ENCODE measurements at regions not wholly inside any gene's neighbourhood (a gene's known extent, or its start where the extent isn't known, plus 50 kb on each side); places are given as distances from the start of the nearest gene placed in this dataset.

DNA sequence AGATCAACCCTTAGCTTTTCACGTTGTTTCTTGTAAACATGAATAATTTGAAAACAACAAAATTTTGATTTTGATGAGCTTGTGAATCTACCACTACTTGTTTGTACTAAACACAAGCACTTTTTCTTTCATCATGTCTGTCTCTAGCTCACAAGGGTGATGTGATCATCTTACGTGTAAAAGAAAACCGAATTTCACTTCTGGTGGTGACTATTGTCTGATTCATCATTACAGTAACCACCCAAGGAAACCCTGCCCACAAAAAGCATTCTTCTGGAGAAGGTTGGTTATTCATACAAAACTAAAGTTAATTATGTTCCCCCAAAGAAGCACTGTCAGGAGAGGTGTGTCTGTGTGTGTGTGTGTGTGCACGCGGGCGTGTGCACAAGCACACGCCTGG lies 285.4 kb downstream of the ZNF516 start:
- DNase-seq: no peak
- Mint-ChIP-seq H3K4me3 (no peak overlapping the region), H3K27ac (no peak overlapping the region), H3K36me3 (no peaks in the 10 kb centered on the region), H3K4me1 (ENCODE audit: low read depth) (peaks cover 5% of the 10 kb centered on the region), H3K27me3 (peaks cover 13% of the 10 kb centered on the region), H3K9me3 (no peaks in the 10 kb centered on the region)
- ChIA-PET POLR2A (no interaction called here), CTCF (no interaction called here)
- intact Hi-C loops (cut with micrococcal nuclease): no loop called here

DNA sequence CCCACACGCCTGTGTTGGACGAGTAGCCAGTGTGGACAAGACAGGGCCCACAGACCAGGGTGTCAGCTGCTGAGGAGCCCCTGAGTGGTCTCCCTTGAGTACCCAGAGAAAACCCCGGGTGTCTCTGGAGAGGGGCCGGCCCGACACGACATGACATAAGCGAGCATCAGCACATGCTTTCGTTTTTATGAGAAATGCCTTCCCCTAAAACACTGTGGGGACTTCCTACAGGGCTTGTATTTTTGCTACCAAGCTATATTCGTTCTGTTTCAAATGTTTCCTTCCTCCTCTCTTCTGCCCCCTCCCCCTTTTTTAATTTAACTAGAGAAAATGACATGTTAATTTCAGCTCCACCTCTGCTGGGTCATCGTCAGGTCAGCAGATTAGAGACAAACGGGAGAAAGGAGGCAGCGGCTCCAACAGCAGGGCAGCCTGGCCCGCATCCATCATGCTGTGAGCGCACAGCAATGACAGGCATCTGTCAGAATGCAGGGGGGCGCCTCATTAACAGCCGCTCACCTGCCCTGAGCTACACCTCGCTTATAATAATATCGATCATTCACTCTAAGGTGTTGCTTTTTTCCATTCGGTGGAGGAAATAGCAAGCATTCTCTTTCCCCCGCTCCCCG lies 286.2 kb downstream of the ZNF516 start:
- no peaks in the 10 kb centered on the region for H3K36me3 Mint-ChIP-seq
- intact Hi-C loops (cut with micrococcal nuclease): no loop called here
- H3K27ac Mint-ChIP-seq: no peak overlapping the region
- peaks cover 13% of the 10 kb centered on the region for H3K27me3 Mint-ChIP-seq
- peaks cover 5% of the 10 kb centered on the region for H3K4me1 Mint-ChIP-seq (ENCODE audit: low read depth)
- H3K9me3 Mint-ChIP-seq: no peaks in the 10 kb centered on the region
- H3K4me3 Mint-ChIP-seq: no peak overlapping the region
- ChIA-PET CTCF (no interaction called here), POLR2A (no interaction called here)
- no peak for DNase-seq

DNA sequence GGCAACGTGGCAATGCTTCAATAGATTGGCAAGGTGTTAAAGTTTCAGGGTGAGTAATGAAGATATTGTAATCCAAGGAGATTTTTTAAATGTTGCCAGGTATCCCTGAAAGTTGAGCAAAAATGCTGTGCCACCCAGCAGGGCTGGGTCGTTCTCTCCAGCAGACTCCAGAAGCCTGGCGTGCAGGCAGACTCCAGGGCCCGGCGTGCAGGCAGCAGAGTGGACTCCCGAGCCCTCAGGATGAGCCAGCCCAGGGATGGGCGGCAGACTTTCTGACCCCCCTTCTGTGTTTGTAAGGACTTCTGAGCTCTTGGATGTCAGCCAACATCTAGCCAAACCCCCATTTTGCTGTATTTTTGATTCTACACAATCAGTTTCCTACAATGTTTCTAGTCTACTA lies 289.1 kb downstream of the ZNF516 start:
- H3K9me3 Mint-ChIP-seq: no peaks in the 10 kb centered on the region
- intact Hi-C loops (cut with micrococcal nuclease): no loop called here
- peaks cover 15% of the 10 kb centered on the region for H3K27me3 Mint-ChIP-seq
- no peaks in the 10 kb centered on the region for H3K36me3 Mint-ChIP-seq
- POLR2A ChIA-PET: no interaction called here
- DNase-seq: no peak
- H3K4me1 Mint-ChIP-seq (ENCODE audit: low read depth): peaks cover 5% of the 10 kb centered on the region
- CTCF ChIA-PET: no interaction called here
- H3K27ac Mint-ChIP-seq: no peak overlapping the region
- no peak overlapping the region for H3K4me3 Mint-ChIP-seq

- intact Hi-C loops (cut with micrococcal nuclease): no loop called here
- no peak overlapping the region for H3K27ac Mint-ChIP-seq
- H3K27me3 Mint-ChIP-seq: peaks cover 11% of the 10 kb centered on the region
- ChIA-PET CTCF (no interaction called here), POLR2A (no interaction called here)
- no peak for DNase-seq
- no peaks in the 10 kb centered on the region for H3K9me3 Mint-ChIP-seq
- H3K4me3 Mint-ChIP-seq: no peak overlapping the region
- no peaks in the 10 kb centered on the region for H3K36me3 Mint-ChIP-seq
- no peaks in the 10 kb centered on the region for H3K4me1 Mint-ChIP-seq (ENCODE audit: low read depth)
Measured at GRCh38 chr18:76203552-76203951, 291.5 kb downstream of the ZNF516 start.

DNA sequence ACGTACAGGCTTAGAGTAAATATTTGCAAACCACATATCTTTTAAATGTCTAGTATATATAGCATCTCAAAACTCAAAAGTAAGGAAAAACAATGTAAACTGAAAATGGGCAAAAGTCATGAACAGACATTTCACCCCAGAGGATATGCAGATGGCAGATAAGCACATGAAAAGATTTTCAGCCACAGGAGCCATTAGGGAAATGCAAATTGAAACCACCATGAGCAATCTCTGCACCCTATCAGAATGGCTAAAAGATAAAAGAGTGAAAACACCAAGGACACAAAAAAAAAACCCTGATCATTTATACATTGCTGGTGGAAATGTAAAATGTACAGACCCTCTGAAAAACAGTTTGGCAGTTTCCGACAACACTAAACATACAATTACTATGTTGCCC lies 292.7 kb downstream of the ZNF516 start:
- Mint-ChIP-seq H3K4me1 (ENCODE audit: low read depth) (no peaks in the 10 kb centered on the region), H3K27ac (no peak overlapping the region), H3K4me3 (no peak overlapping the region), H3K36me3 (no peaks in the 10 kb centered on the region), H3K27me3 (peaks cover 13% of the 10 kb centered on the region), H3K9me3 (no peaks in the 10 kb centered on the region)
- no peak for DNase-seq
- intact Hi-C loops (cut with micrococcal nuclease): no loop called here
- POLR2A ChIA-PET: no interaction called here
- CTCF ChIA-PET: no interaction called here

DNA sequence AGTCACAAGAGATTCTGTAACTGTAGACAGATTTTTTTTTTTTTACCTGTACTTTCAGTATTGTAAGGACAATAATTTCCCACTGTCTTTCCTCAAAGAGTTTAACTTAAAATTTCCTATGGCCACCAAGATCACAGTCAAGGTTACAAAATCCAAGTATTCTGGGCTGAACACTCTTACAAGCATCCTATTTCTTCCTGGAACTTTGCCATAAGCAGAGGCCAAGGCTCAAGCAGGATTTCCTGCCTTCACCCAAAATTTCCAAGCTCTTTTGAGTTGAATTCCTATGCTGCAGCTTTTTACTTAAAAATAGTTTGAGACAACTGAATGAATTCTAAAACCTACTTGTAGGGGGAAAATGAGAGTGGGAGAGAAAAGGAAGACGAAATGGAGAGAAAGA lies 299.4 kb downstream of the ZNF516 start:
- intact Hi-C loops (cut with micrococcal nuclease): no loop called here
- Mint-ChIP-seq H3K9me3 (no peaks in the 10 kb centered on the region), H3K27ac (no peak overlapping the region), H3K4me1 (ENCODE audit: low read depth) (no peaks in the 10 kb centered on the region), H3K4me3 (no peak overlapping the region), H3K36me3 (no peaks in the 10 kb centered on the region), H3K27me3 (peaks cover 13% of the 10 kb centered on the region)
- no peak for DNase-seq
- ChIA-PET POLR2A (no interaction called here), CTCF (no interaction called here)

- Mint-ChIP-seq H3K4me3 (no peak overlapping the region), H3K36me3 (no peaks in the 10 kb centered on the region), H3K27me3 (peaks cover 5% of the 10 kb centered on the region), H3K27ac (no peak overlapping the region), H3K9me3 (peaks cover 4% of the 10 kb centered on the region), H3K4me1 (ENCODE audit: low read depth) (no peaks in the 10 kb centered on the region)
- ChIA-PET POLR2A (no interaction called here), CTCF (no interaction called here)
- intact Hi-C loops (cut with micrococcal nuclease): no loop called here
- no peak for DNase-seq
Measured at GRCh38 chr18:76188097-76188496, 306.9 kb downstream of the ZNF516 start.

DNA sequence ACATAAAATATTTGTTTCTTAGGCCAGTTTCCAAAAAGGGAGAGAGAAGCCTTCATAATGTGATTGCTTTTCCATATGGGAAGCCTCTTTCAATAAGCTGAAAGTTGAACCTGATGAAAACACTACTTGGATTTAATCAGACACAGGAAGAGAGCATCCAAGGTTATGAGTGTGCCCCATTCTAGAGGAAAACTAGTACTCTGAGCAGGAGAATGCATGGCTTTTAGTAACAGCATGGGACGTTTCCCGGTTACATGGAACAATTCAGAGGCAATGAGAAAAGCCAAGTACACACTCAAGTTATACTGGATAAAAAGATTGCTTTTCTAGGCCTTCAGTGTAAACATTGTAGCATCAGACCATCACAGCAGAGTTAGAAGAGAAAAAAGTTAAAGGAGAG lies 315.8 kb downstream of the ZNF516 start:
- Mint-ChIP-seq H3K4me3 (no peak overlapping the region), H3K9me3 (no peaks in the 10 kb centered on the region), H3K27me3 (no peaks in the 10 kb centered on the region), H3K36me3 (no peaks in the 10 kb centered on the region), H3K27ac (no peak overlapping the region), H3K4me1 (ENCODE audit: low read depth) (no peaks in the 10 kb centered on the region)
- POLR2A ChIA-PET: no interaction called here
- CTCF ChIA-PET: no interaction called here
- DNase-seq: no peak
- intact Hi-C loops (cut with micrococcal nuclease): no loop called here

DNA sequence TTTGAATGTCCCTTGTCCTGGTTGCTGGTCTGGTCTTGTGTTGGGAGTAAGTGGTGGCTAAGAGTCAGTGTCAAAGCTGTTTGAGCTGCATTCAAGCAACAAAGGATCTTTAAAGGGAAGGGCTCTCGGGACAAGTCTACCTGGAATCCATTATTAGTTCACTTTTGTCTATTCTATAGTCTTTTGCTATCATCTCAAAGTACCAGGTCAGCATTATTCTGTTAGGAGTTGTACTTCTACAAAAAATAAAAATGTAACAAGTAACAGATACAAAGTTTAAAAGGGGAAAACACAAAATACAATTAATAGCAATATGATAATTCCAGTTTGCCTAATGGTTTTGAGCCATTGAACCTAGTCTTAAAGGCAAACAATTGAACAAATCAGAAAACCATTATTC lies 317.9 kb downstream of the ZNF516 start:
- Mint-ChIP-seq H3K36me3 (no peaks in the 10 kb centered on the region), H3K4me3 (no peak overlapping the region), H3K27ac (no peak overlapping the region), H3K27me3 (no peaks in the 10 kb centered on the region), H3K9me3 (no peaks in the 10 kb centered on the region), H3K4me1 (ENCODE audit: low read depth) (no peaks in the 10 kb centered on the region)
- CTCF ChIA-PET: no interaction called here
- intact Hi-C loops (cut with micrococcal nuclease): no loop called here
- no peak for DNase-seq
- POLR2A ChIA-PET: no interaction called here

GRCh38 chr18:76174451-76174850 lies 320.6 kb downstream of the ZNF516 start:
- Mint-ChIP-seq H3K4me3 (no peak overlapping the region), H3K9me3 (no peaks in the 10 kb centered on the region), H3K36me3 (no peaks in the 10 kb centered on the region), H3K27me3 (no peaks in the 10 kb centered on the region), H3K4me1 (ENCODE audit: low read depth) (no peaks in the 10 kb centered on the region), H3K27ac (no peak overlapping the region)
- intact Hi-C loops (cut with micrococcal nuclease): no loop called here
- DNase-seq: no peak
- POLR2A ChIA-PET: no interaction called here
- CTCF ChIA-PET: no interaction called here

DNA sequence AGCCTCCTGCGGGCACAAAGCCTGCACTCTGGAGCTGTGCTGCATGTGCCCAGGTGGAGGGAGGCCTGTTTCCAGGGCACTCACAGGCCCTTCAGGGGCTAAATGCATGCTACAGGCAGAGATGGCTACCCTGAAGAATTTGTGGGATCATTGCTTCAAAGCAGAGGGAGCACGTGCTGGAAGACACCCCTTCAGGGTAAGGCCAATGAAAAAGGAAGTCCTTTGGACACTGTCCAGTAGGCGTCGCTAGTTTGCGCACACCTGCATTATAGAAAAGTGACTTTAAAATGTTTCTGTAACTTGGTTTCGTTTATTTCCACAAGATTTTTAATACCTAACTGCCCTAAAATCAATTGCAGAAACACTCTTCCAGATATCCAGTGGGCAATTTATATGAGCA lies 325.3 kb downstream of the ZNF516 start:
- no peak for DNase-seq
- Mint-ChIP-seq H3K27ac (no peak overlapping the region), H3K4me3 (no peak overlapping the region), H3K4me1 (ENCODE audit: low read depth) (no peaks in the 10 kb centered on the region), H3K9me3 (no peaks in the 10 kb centered on the region), H3K36me3 (no peaks in the 10 kb centered on the region), H3K27me3 (peaks cover 4% of the 10 kb centered on the region)
- POLR2A ChIA-PET: no interaction called here
- CTCF ChIA-PET: no interaction called here
- intact Hi-C loops (cut with micrococcal nuclease): no loop called here

DNA sequence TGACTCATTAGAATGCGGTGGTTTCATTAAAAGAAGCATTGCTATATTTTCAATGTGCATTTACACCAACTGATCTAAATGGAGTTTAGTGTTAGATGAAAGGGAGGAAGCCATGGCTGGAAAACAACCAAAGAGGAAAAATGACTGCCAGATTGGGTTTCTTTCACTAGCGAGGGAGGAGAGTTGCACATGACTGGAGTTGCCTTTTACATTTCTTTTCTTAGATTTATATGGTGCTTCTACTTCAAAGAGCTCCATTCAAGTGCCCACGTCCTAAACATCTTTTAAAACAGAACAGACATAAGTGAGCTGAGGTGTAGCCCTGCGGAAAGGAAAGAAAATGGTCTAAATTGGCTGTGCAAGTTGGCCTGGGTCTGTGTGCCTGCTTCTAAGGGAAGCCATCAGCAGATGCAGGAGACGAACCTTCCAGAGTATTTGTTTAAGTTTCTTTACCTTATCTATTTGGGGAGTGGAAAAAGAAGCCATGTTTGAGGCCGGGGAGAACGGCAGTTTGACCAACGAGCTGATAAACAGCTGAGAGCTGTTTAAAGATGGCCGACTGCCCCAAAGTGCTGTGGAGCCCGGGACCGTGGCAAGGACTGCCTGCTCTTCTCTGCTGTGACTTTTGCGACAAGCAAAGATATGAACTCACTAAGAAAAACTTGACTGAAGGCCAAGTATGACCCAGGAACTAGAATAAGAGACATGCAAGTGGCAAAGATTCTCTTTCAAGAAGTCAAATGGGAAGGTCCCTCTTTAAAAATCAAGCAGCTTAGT lies 327.0 kb downstream of the ZNF516 start:
- POLR2A ChIA-PET: no interaction called here
- no peak overlapping the region for H3K4me3 Mint-ChIP-seq
- DNase-seq: no peak
- H3K9me3 Mint-ChIP-seq: no peaks in the 10 kb centered on the region
- CTCF ChIA-PET: no interaction called here
- no peaks in the 10 kb centered on the region for H3K36me3 Mint-ChIP-seq
- no peak overlapping the region for H3K27ac Mint-ChIP-seq
- peaks cover 7% of the 10 kb centered on the region for H3K27me3 Mint-ChIP-seq
- intact Hi-C loops (cut with micrococcal nuclease): no loop called here
- H3K4me1 Mint-ChIP-seq (ENCODE audit: low read depth): no peaks in the 10 kb centered on the region

GRCh38 chr18:76167410-76167809 lies 327.6 kb downstream of the ZNF516 start:
- H3K4me1 Mint-ChIP-seq (ENCODE audit: low read depth): no peaks in the 10 kb centered on the region
- DNase-seq: no peak
- peaks cover 7% of the 10 kb centered on the region for H3K27me3 Mint-ChIP-seq
- no peaks in the 10 kb centered on the region for H3K36me3 Mint-ChIP-seq
- H3K4me3 Mint-ChIP-seq: no peak overlapping the region
- no peaks in the 10 kb centered on the region for H3K9me3 Mint-ChIP-seq
- no peak overlapping the region for H3K27ac Mint-ChIP-seq
- intact Hi-C loops (cut with micrococcal nuclease): no loop called here
- POLR2A ChIA-PET: no interaction called here
- CTCF ChIA-PET: no interaction called here
